H1 (cell line): ENCODE measurements at regions not wholly inside any gene's neighbourhood (a gene's known extent, or its start where the extent isn't known, plus 50 kb on each side); places are given as distances from the start of the nearest gene placed in this dataset.

ENCODE experiments used
- CEBPB ChIP-seq: IDR thresholded peaks from 2 replicates; pipeline ENCODE4 v1.6.1; 2012; ENCODE audit warnings: low read depth, low read length
- CTCF ChIP-seq, 3 experiments: IDR thresholded peaks; 1 replicate in 2 of 3; 2 replicates in 1 of 3; pipeline versions ENCODE4 v1.5.1 to v1.6.1; 2011; ENCODE audit warnings: low read length in 3 of 3, mild to moderate bottlenecking in 3 of 3, inconsistent platforms in 2 of 3, low read depth in 1 of 3, moderate library complexity in 1 of 3; ENCODE audit not compliant: insufficient read depth in 1 of 3; ENCODE audit errors: control extremely low read depth in 1 of 3
- EP300 ChIP-seq, 2 experiments: IDR thresholded peaks; 1 replicate in 1 of 2; 2 replicates in 1 of 2; pipeline ENCODE4 v1.6.1; 2011 to 2012; ENCODE audit warnings: low read depth in 2 of 2, low read length in 2 of 2, mild to moderate bottlenecking in 2 of 2, borderline replicate concordance in 1 of 2, inconsistent platforms in 1 of 2, moderate library complexity in 1 of 2
- EZH2 ChIP-seq: fragments of 200-600 bp; sonication (generic); IDR thresholded peaks from 2 replicates; pipeline ENCODE4 v1.7.1; 2012; ENCODE audit warnings: low read depth, mild to moderate bottlenecking, moderate library complexity, low read length, inconsistent platforms; ENCODE audit not compliant: severe bottlenecking
- JUND ChIP-seq: IDR thresholded peaks from 2 replicates; pipeline ENCODE4 v1.6.1; 2011; ENCODE audit warnings: mild to moderate bottlenecking, improper control_type of control experiment, low read length
- MAFK ChIP-seq: IDR thresholded peaks from 2 replicates; pipeline ENCODE4 v1.6.1; 2012; ENCODE audit warnings: low read depth, mild to moderate bottlenecking, improper control_type of control experiment, low read length
- MAX ChIP-seq: IDR thresholded peaks from 2 replicates; pipeline ENCODE4 v1.6.1; 2012; ENCODE audit warnings: inconsistent platforms
- POLR2A ChIP-seq, 2 experiments: IDR thresholded peaks; 1 replicate in 1 of 2; 2 replicates in 1 of 2; pipeline ENCODE4 v1.6.1; 2011; ENCODE audit warnings: low read depth in 2 of 2, low read length in 2 of 2, mild to moderate bottlenecking in 2 of 2; ENCODE audit errors: control extremely low read depth in 1 of 2
- POLR2AphosphoS5 ChIP-seq: IDR thresholded peaks from 2 replicates; pipeline ENCODE4 v1.6.1; 2011; ENCODE audit warnings: low read depth, low read length
- RNF2 ChIP-seq: fragments of 200-900, 300-1000 bp; sonication (generic); IDR thresholded peaks from 2 replicates; pipeline ENCODE4 v1.7.1; 2016; ENCODE audit warnings: borderline replicate concordance, low read depth, mild to moderate bottlenecking, antibody characterized with exemption, low read length; ENCODE audit not compliant: poor library complexity, severe bottlenecking; ENCODE audit errors: missing control alignments
- TAF1 ChIP-seq: IDR thresholded peaks from 2 replicates; pipeline ENCODE4 v1.6.1; 2011; ENCODE audit warnings: mild to moderate bottlenecking, low read depth, low read length
- TEAD4 ChIP-seq: IDR thresholded peaks from 2 replicates; pipeline ENCODE4 v1.6.1; 2012; ENCODE audit warnings: low read depth, low read length, inconsistent platforms, mixed read lengths

GRCh38 chr16:26526633-26527032 lies 540.1 kb upstream of the C16orf82 start:
- TF ChIP-seq POLR2AphosphoS5 (no peak), CTCF (IDR thresholded peaks at IDR 0.05; ENCODE audit: control extremely low read depth in 1 of 3, insufficient read depth in 1 of 3, low read depth in 1 of 3, low read length in 3 of 3) (no peak), EZH2 (no peak), TAF1 (no peak), POLR2A (IDR thresholded peaks at IDR 0.05; ENCODE audit: control extremely low read depth in 1 of 2, low read depth in 2 of 2, low read length in 2 of 2) (no peak), EP300 (IDR thresholded peaks at IDR 0.05; ENCODE audit: borderline replicate concordance in 1 of 2, low read depth in 2 of 2, low read length in 2 of 2) (no peak), RNF2 (no peak), MAFK (no peak), TEAD4 (no peak), JUND (no peak), CEBPB (no peak), MAX (no peak)
